Lower leg skin (tissue), 4 donors: ENCODE measurements at regions not wholly inside any gene's neighbourhood (a gene's known extent, or its start where the extent isn't known, plus 50 kb on each side); places are given as distances from the start of the nearest gene placed in this dataset.

Experiments used
- DNase-seq, 2 donors: peaks; one replicate each; pipeline ENCODE4 v3.0.0-alpha.2; 2019; ENCODE audit warnings: low spot score in 2 of 2
- H3K4me3 ChIP-seq: fragments of 200-600 bp; sonication (generic); 2 replicates; pipeline ENCODE4 v1.5.1; 2017; ENCODE audit warnings: mild to moderate bottlenecking, low read depth; ENCODE audit not compliant: poor library complexity, severe bottlenecking
- CTCF ChIP-seq, 3 donors: fragments of 450-650 bp; IDR thresholded peaks; one replicate each; pipeline ENCODE4 v1.5.1; 2016; ENCODE audit warnings: antibody characterized with exemption in 3 of 3, mild to moderate bottlenecking in 3 of 3, moderate library complexity in 2 of 3
- POLR2A ChIP-seq, 2 donors: fragments of 450-650 bp; IDR thresholded peaks; one replicate each; pipeline ENCODE4 v1.6.1; 2016 to 2017; ENCODE audit warnings: antibody characterized with exemption in 2 of 2, mild to moderate bottlenecking in 1 of 2, moderate library complexity in 1 of 2
- WGBS, 2 donors: methylation state at CpG; one replicate each; pipeline ENCODE4 v1.1.5; 2018; 5-methylcytosine and 5-hydroxymethylcytosine counted together
- intact Hi-C: fragments of 100-400 bp; cut with DNase I; formaldehyde crosslinking; loops from one replicate; pipeline ENCODE4 v1.15.0; 2023; ENCODE audit warnings: low total_unique reads

DNA sequence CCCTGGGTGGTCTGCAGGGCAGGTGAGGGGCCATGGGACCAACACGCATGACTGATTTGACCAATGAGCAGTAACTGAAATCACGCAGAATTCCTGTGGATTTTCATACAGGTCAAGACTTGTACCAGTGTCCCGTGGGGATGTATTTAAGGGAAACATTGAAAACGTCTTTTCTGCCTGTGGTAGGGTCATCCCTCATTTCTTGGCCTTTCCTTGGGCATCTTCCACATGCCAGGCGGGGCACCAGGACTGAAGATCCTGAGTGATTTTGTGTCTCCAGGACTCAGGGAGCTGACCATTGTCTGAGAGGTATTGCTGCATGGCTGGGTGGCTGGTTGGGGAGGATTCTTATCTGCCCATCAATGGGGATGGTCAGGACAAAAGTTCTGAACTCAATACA, 289.0 kb downstream of the GLRX3 start:
- H3K4me3 ChIP-seq, result no peak overlapping the region
- peak in 1 of 2 donors; percentile 50 for DNase-seq
- 59 to 60% methylated on average over 5 of the region's 5 CpGs for WGBS, 2 donors
- intact Hi-C loops, result no loop called here
- TF ChIP-seq POLR2A (IDR thresholded peaks at IDR 0.05) (no peak), CTCF (IDR thresholded peaks at IDR 0.05) (no peak)

DNA sequence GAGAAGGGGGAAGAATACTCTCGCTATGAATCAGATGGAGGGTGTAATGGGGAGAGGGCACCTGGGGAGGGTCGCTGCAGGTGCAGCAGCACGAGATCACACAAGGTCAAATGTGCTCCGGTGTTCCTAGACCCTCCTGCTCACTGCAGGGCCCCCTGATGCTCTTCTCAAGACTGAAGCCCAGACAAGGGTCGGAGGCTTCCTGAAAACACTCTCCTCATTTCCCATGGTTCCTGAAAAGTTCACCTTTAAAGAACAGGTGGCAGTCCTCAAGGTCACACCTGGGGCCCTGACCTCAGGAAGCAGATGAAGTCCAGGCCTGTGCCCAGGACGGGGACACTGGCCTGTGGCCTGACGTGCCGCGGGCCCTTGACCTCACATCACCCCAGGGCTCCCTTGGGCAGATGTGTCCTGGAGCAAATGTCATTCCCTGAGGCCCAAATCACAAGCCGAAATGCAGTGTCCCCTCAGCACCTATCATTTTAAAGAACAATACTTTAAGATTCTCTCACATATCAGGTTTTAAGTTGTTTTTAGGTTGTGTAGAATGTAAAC, 289.8 kb downstream of the GLRX3 start:
- WGBS, 2 donors, result 80 to 86% methylated on average over 10 of the region's 10 CpGs
- H3K4me3 ChIP-seq, result no peak overlapping the region
- peak in 1 of 2 donors; percentile 42 for DNase-seq
- intact Hi-C loops, result no loop called here
- no peak for TF ChIP-seq POLR2A (IDR thresholded peaks at IDR 0.05)
- TF ChIP-seq CTCF (IDR thresholded peaks at IDR 0.05), result no peak

GRCh38 chr10:130427216-130427722, 291.1 kb downstream of the GLRX3 start:
- peak in 1 of 2 donors; percentile 42 for DNase-seq
- no peak overlapping the region for H3K4me3 ChIP-seq
- intact Hi-C loops, result no loop called here
- TF ChIP-seq CTCF (IDR thresholded peaks at IDR 0.05) (no peak), POLR2A (IDR thresholded peaks at IDR 0.05) (no peak)
- WGBS, 2 donors, result 92% methylated on average over 4 of the region's 4 CpGs

GRCh38 chr10:130428936-130429335, 292.7 kb downstream of the GLRX3 start:
- no peak overlapping the region for H3K4me3 ChIP-seq
- peak in 1 of 2 donors; percentile 39 for DNase-seq
- WGBS, 2 donors, result 83 to 86% methylated on average over 6 of the region's 6 CpGs
- intact Hi-C loops, result no loop called here
- TF ChIP-seq POLR2A (IDR thresholded peaks at IDR 0.05) (no peak), CTCF (IDR thresholded peaks at IDR 0.05) (no peak)

- intact Hi-C loops, result no loop called here
- no peak for TF ChIP-seq POLR2A (IDR thresholded peaks at IDR 0.05)
- no peak for TF ChIP-seq CTCF (IDR thresholded peaks at IDR 0.05)
- no peak overlapping the region for H3K4me3 ChIP-seq
- WGBS, 2 donors, result 82 to 85% methylated on average over 4 of the region's 4 CpGs
- peak in 1 of 2 donors; percentile 53 for DNase-seq
These were observed 293.6 kb downstream of the GLRX3 start for GRCh38 chr10:130429809-130430208.

GRCh38 chr10:130430291-130430690, 294.1 kb downstream of the GLRX3 start:
- no peak overlapping the region for H3K4me3 ChIP-seq
- intact Hi-C loops, result no loop called here
- WGBS, 2 donors, result 77 to 83% methylated on average over 4 of the region's 4 CpGs
- TF ChIP-seq CTCF (IDR thresholded peaks at IDR 0.05), result no peak
- TF ChIP-seq POLR2A (IDR thresholded peaks at IDR 0.05), result no peak
- DNase-seq, result peak in 1 of 2 donors; percentile 39
